Testis (tissue), 2 donors: ENCODE measurements at regions not wholly inside any gene's neighbourhood (a gene's known extent, or its start where the extent isn't known, plus 50 kb on each side); places are given as distances from the start of the nearest gene placed in this dataset.

Experiments
- DNase-seq: peaks from one replicate; pipeline ENCODE4 v3.0.0-alpha.2; 2019
- H3K27ac ChIP-seq, 2 donors: fragments of 200-600 bp; sonication (generic); one replicate each; pipeline ENCODE4 v1.5.1; 2019
- H3K27me3 ChIP-seq: fragments of 200-600 bp; sonication (generic); one replicate; pipeline ENCODE4 v1.5.1; 2019
- H3K36me3 ChIP-seq: fragments of 200-600 bp; sonication (generic); one replicate; pipeline ENCODE4 v1.5.1; 2017; ENCODE audit warnings: low read depth; ENCODE audit errors: missing control alignments
- H3K4me1 ChIP-seq: fragments of 200-600 bp; sonication (generic); one replicate; pipeline ENCODE4 v1.5.1; 2019
- H3K4me3 ChIP-seq, 2 donors: fragments of 200-600 bp; sonication (generic); one replicate each; pipeline ENCODE4 v1.5.1; 2017 to 2019
- H3K9me3 ChIP-seq: fragments of 200-600 bp; sonication (generic); one replicate; pipeline ENCODE4 v1.5.1; 2017
- CTCF ChIP-seq, 3 experiments: fragments of 450-650 bp in 2 of 3; fragments of 200-600 bp in 1 of 3; sonication (generic) in 1 of 3; IDR thresholded peaks; one replicate each; pipeline ENCODE4 v1.5.1; 2016 to 2019; ENCODE audit warnings: antibody characterized with exemption in 3 of 3, mild to moderate bottlenecking in 2 of 3, moderate library complexity in 1 of 3
- POLR2A ChIP-seq: fragments of 450-650 bp; IDR thresholded peaks from one replicate; pipeline ENCODE4 v1.6.1; 2017; ENCODE audit warnings: antibody characterized with exemption, mild to moderate bottlenecking, moderate library complexity
- WGBS, 2 donors: methylation state at CpG; one replicate each; pipeline ENCODE4 v1.1.5; 2018; 5-methylcytosine and 5-hydroxymethylcytosine counted together
- intact Hi-C: fragments of 100-400 bp; cut with DNase I; formaldehyde crosslinking; loops from one replicate; pipeline ENCODE4 v1.15.1; 2023; ENCODE audit warnings: low total_unique reads

- intact Hi-C loops, result no loop called here
- H3K4me3 ChIP-seq, result no peak overlapping the region
- WGBS, 2 donors, result 72% methylated on average over 2 of the region's 2 CpGs; no CpG with 5 or more reads in 1 of the 2 donors
- H3K36me3 ChIP-seq, result no peaks in the 10 kb centered on the region
- H3K4me1 ChIP-seq, result no peaks in the 10 kb centered on the region
- TF ChIP-seq CTCF (IDR thresholded peaks at IDR 0.05) (no peak), POLR2A (no peak)
- no peak for DNase-seq
- H3K27ac ChIP-seq, result no peak overlapping the region
- H3K27me3 ChIP-seq, result no peaks in the 10 kb centered on the region
- no peaks in the 10 kb centered on the region for H3K9me3 ChIP-seq
Observed at GRCh38 chr3:166060789-166061479, 223.7 kb upstream of the BCHE start.

DNA sequence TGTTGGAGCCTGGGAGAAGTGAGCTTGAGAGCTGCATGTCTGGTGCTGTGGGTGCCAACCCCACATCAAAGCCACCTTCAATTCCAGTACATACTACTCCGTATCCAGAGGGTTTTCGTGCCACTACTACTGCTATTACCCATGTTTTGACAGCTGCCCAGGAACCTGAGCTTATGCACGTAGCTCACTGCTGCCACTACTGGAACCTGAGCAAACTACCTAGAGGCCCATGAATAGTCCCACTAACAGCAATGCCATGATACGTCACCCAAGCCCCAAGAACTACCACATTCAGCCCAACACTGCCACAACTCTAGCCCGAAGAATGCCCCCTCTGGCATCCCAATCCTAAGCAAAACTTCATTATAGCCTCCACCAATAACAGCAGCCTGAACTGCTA, 215.2 kb upstream of the BCHE start:
- no peaks in the 10 kb centered on the region for H3K36me3 ChIP-seq
- H3K27me3 ChIP-seq, result no peaks in the 10 kb centered on the region
- no peak for DNase-seq
- no peak for TF ChIP-seq CTCF (IDR thresholded peaks at IDR 0.05)
- H3K27ac ChIP-seq, result no peak overlapping the region
- no peaks in the 10 kb centered on the region for H3K4me1 ChIP-seq
- no peaks in the 10 kb centered on the region for H3K9me3 ChIP-seq
- intact Hi-C loops, result no loop called here
- H3K4me3 ChIP-seq, result no peak overlapping the region
- WGBS, 2 donors, result 86 to 90% methylated on average over 5 of the region's 5 CpGs

DNA sequence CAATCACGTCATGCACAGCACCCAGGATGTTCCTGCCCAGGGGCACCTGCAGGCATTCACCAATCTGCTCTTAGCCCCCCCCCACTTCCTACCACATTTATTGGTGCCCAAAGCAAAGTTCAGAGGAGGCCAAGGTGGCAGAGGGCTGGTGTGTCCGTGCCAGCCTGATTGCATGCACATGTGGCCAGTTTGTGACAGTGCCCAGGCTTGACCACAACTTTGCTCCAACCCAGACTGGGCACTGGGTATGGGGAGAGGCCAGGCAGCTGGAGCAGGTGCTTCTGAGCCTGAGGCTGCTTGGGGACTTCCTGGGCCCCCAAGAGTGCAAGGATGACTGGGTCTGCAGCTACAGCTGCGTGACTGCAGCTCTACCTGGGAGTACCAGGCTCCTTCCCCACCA, 192.3 kb upstream of the BCHE start:
- Histone ChIP-seq H3K4me3 (no peak overlapping the region), H3K27ac (no peak overlapping the region), H3K4me1 (no peaks in the 10 kb centered on the region), H3K27me3 (no peaks in the 10 kb centered on the region), H3K36me3 (no peaks in the 10 kb centered on the region), H3K9me3 (no peaks in the 10 kb centered on the region)
- intact Hi-C loops, result no loop called here
- TF ChIP-seq CTCF (IDR thresholded peaks at IDR 0.05) (no peak), POLR2A (no peak)
- no peak for DNase-seq
- 69 to 92% methylated on average over 2 of the region's 3 CpGs for WGBS, 2 donors

DNA sequence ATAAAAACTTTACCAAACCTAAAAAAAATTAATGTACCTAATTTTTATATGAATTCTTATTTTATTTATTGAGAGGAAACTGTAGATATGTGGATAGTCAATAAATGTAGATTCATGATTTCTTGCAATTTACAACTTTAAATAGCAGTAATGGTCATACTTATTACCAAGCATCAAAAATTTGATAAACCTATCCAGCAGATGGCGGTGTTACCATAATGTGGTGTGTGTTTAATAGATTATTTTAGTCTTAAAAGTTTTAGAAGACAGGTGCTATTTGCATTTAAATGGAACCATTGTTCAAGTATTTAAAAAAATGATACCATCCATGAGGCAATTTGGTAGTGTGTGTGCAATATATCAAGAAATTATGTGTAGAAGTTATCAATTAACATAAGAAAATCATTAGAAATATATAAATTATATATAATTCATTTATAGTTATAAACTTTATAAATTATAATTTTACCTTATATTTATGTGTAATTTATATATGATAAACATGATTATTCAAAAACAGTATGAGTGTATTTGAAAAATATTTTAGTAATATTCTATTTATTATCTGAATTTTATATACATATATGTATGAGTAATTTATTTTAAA, 176.0 kb upstream of the BCHE start:
- Histone ChIP-seq H3K27ac (no peak overlapping the region), H3K36me3 (no peaks in the 10 kb centered on the region), H3K4me1 (no peaks in the 10 kb centered on the region), H3K4me3 (no peak overlapping the region), H3K9me3 (no peaks in the 10 kb centered on the region), H3K27me3 (no peaks in the 10 kb centered on the region)
- no peak for TF ChIP-seq POLR2A
- TF ChIP-seq CTCF (IDR thresholded peaks at IDR 0.05), result peak in 2 of 3 experiments; percentile 13 to 35
- WGBS, 2 donors, result 29 to 46% methylated on average over 1 of the region's 1 CpG
- DNase-seq, result peak; percentile 29
- intact Hi-C loops, result no loop called here

DNA sequence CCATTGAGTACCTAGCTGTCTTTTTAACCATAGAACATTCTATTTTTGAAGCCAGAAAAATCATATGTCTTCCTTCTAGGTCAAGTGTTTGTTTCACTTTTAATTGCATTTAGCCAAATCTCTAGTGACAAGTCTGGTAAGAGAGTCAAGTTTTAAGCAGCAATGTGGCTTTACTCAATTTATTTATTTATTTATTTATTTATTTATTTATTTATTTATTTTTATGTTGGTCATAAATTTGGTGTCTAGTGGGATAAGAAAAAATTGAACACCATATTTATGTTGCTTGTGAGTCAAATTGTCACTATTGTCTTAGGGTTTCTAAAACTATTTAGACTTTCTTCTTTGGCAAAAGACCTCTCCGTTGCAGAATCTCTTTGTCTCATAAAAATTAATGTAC, 174.5 kb upstream of the BCHE start:
- Histone ChIP-seq H3K4me3 (no peak overlapping the region), H3K4me1 (no peaks in the 10 kb centered on the region), H3K27me3 (no peaks in the 10 kb centered on the region), H3K9me3 (no peaks in the 10 kb centered on the region), H3K36me3 (no peaks in the 10 kb centered on the region), H3K27ac (no peak overlapping the region)
- TF ChIP-seq POLR2A, result no peak
- no peak for TF ChIP-seq CTCF (IDR thresholded peaks at IDR 0.05)
- no peak for DNase-seq
- WGBS, 2 donors, result 74 to 91% methylated on average over 1 of the region's 1 CpG
- intact Hi-C loops, result no loop called here
